ENCODE measurements at regions not wholly inside any gene's neighbourhood (a gene's known extent, or its start where the extent isn't known, plus 50 kb on each side); places are given as distances from the start of the nearest gene placed in this dataset.

GRCh38 chr4:55013431-55013955 is 111.9 kb downstream of the KDR start:
- Mint-ChIP-seq H3K4me3 (no peak overlapping the region), H3K27me3 (ENCODE audit: low read depth) (peaks cover 10% of the 10 kb centered on the region), H3K9me3 (peaks cover 6% of the 10 kb centered on the region), H3K4me1 (peaks cover 7% of the 10 kb centered on the region), H3K27ac (no peak overlapping the region), H3K36me3 (ENCODE audit: low read depth) (no peaks in the 10 kb centered on the region)
- no peak for TF ChIP-seq CTCF (IDR thresholded peaks at IDR 0.05; ENCODE audit: unreplicated experiment in 3 of 3)

GRCh38 chr4:55012363-55013230 is 112.8 kb downstream of the KDR start:
- H3K4me3 Mint-ChIP-seq = no peak overlapping the region
- no peaks in the 10 kb centered on the region for H3K36me3 Mint-ChIP-seq (ENCODE audit: low read depth)
- peaks cover 7% of the 10 kb centered on the region for H3K4me1 Mint-ChIP-seq
- TF ChIP-seq CTCF (IDR thresholded peaks at IDR 0.05; ENCODE audit: unreplicated experiment in 3 of 3) = no peak
- H3K27ac Mint-ChIP-seq = peak overlapping the region in 2 of 3 experiments; percentile 7 to 50
- peaks cover 10% of the 10 kb centered on the region for H3K27me3 Mint-ChIP-seq (ENCODE audit: low read depth)
- H3K9me3 Mint-ChIP-seq = peaks cover 6% of the 10 kb centered on the region

- H3K4me1 Mint-ChIP-seq = peaks cover 7% of the 10 kb centered on the region
- H3K27me3 Mint-ChIP-seq (ENCODE audit: low read depth) = peaks cover 10% of the 10 kb centered on the region
- H3K36me3 Mint-ChIP-seq (ENCODE audit: low read depth) = no peaks in the 10 kb centered on the region
- H3K27ac Mint-ChIP-seq = no peak overlapping the region
- peaks cover 6% of the 10 kb centered on the region for H3K9me3 Mint-ChIP-seq
- no peak overlapping the region for H3K4me3 Mint-ChIP-seq
- TF ChIP-seq CTCF (IDR thresholded peaks at IDR 0.05; ENCODE audit: unreplicated experiment in 3 of 3) = no peak
These were observed 113.6 kb downstream of the KDR start for GRCh38 chr4:55011761-55012160.

- no peaks in the 10 kb centered on the region for H3K36me3 Mint-ChIP-seq (ENCODE audit: low read depth)
These were observed 114.8 kb downstream of the KDR start for GRCh38 chr4:55010550-55010949.

GRCh38 chr4:55008166-55009056 is 117.0 kb downstream of the KDR start:
- no peak for TF ChIP-seq CTCF (IDR thresholded peaks at IDR 0.05; ENCODE audit: unreplicated experiment in 3 of 3)
- H3K4me1 Mint-ChIP-seq = peaks cover 12% of the 10 kb centered on the region
- no peak overlapping the region for H3K27ac Mint-ChIP-seq
- peaks cover 6% of the 10 kb centered on the region for H3K9me3 Mint-ChIP-seq
- peaks cover 16% of the 10 kb centered on the region for H3K27me3 Mint-ChIP-seq (ENCODE audit: low read depth)
- H3K36me3 Mint-ChIP-seq (ENCODE audit: low read depth) = no peaks in the 10 kb centered on the region
- H3K4me3 Mint-ChIP-seq = no peak overlapping the region

More at GRCh38 chr4:55010550-55010949, 114.8 kb downstream of the KDR start:
- Mint-ChIP-seq H3K27ac (no peak overlapping the region), H3K4me1 (peaks cover 7% of the 10 kb centered on the region), H3K9me3 (peaks cover 6% of the 10 kb centered on the region), H3K27me3 (ENCODE audit: low read depth) (peaks cover 10% of the 10 kb centered on the region), H3K4me3 (no peak overlapping the region)
- no peak for TF ChIP-seq CTCF (IDR thresholded peaks at IDR 0.05; ENCODE audit: unreplicated experiment in 3 of 3)

Data from nephron (organoid).